ENCODE measurements at regions not wholly inside any gene's neighbourhood (a gene's known extent, or its start where the extent isn't known, plus 50 kb on each side); places are given as distances from the start of the nearest gene placed in this dataset.

- no peak for DNase-seq (ENCODE audit: extremely low spot score in 2 of 2)
- H3K9me3 ChIP-seq: no peaks in the 10 kb centered on the region
- H3K27me3 ChIP-seq: no peaks in the 10 kb centered on the region
- H3K36me3 ChIP-seq: no peaks in the 10 kb centered on the region
- intact Hi-C loops (cut with DNase I): no loop called here
- H3K4me3 ChIP-seq: no peak overlapping the region
- H3K4me1 ChIP-seq: no peaks in the 10 kb centered on the region
- TF ChIP-seq CTCF (IDR thresholded peaks at IDR 0.05) (no peak), POLR2AphosphoS5 (IDR thresholded peaks at IDR 0.05; ENCODE audit: insufficient read depth in 1 of 2, low read depth in 1 of 2) (no peak), POLR2A (IDR thresholded peaks at IDR 0.05) (no peak)
- no peak overlapping the region for H3K27ac ChIP-seq
These were observed 164.5 kb upstream of the ARX start for GRCh38 chrX:25180242-25180641.

GRCh38 chrX:25178555-25178954, 162.8 kb upstream of the ARX start:
- no peak for TF ChIP-seq CTCF (IDR thresholded peaks at IDR 0.05)
- TF ChIP-seq POLR2AphosphoS5 (IDR thresholded peaks at IDR 0.05; ENCODE audit: insufficient read depth in 1 of 2, low read depth in 1 of 2): no peak
- TF ChIP-seq POLR2A (IDR thresholded peaks at IDR 0.05): no peak
- Histone ChIP-seq H3K9me3 (no peaks in the 10 kb centered on the region), H3K27ac (no peak overlapping the region), H3K4me1 (no peaks in the 10 kb centered on the region), H3K27me3 (no peaks in the 10 kb centered on the region), H3K4me3 (no peak overlapping the region), H3K36me3 (no peaks in the 10 kb centered on the region)
- intact Hi-C loops (cut with DNase I): no loop called here
- DNase-seq (ENCODE audit: extremely low spot score in 2 of 2): no peak

GRCh38 chrX:25175743-25176142, 160.0 kb upstream of the ARX start:
- no peaks in the 10 kb centered on the region for H3K27me3 ChIP-seq
- H3K4me3 ChIP-seq: no peak overlapping the region
- no peak for TF ChIP-seq POLR2A (IDR thresholded peaks at IDR 0.05)
- TF ChIP-seq POLR2AphosphoS5 (IDR thresholded peaks at IDR 0.05; ENCODE audit: insufficient read depth in 1 of 2, low read depth in 1 of 2): no peak
- no peak for TF ChIP-seq CTCF (IDR thresholded peaks at IDR 0.05)

GRCh38 chrX:25175171-25175570, 159.4 kb upstream of the ARX start:
- no peaks in the 10 kb centered on the region for H3K36me3 ChIP-seq
- no peaks in the 10 kb centered on the region for H3K27me3 ChIP-seq
- TF ChIP-seq POLR2A (IDR thresholded peaks at IDR 0.05) (no peak), POLR2AphosphoS5 (IDR thresholded peaks at IDR 0.05; ENCODE audit: insufficient read depth in 1 of 2, low read depth in 1 of 2) (no peak), CTCF (IDR thresholded peaks at IDR 0.05) (no peak)
- no peak for DNase-seq (ENCODE audit: extremely low spot score in 2 of 2)
- intact Hi-C loops (cut with DNase I): no loop called here
- H3K4me3 ChIP-seq: no peak overlapping the region
- H3K4me1 ChIP-seq: no peaks in the 10 kb centered on the region
- no peaks in the 10 kb centered on the region for H3K9me3 ChIP-seq
- no peak overlapping the region for H3K27ac ChIP-seq

More at GRCh38 chrX:25175743-25176142, 160.0 kb upstream of the ARX start:
- Histone ChIP-seq H3K27ac (no peak overlapping the region), H3K4me1 (no peaks in the 10 kb centered on the region), H3K9me3 (no peaks in the 10 kb centered on the region), H3K36me3 (no peaks in the 10 kb centered on the region)
- DNase-seq (ENCODE audit: extremely low spot score in 2 of 2): no peak
- intact Hi-C loops (cut with DNase I): no loop called here

DNA sequence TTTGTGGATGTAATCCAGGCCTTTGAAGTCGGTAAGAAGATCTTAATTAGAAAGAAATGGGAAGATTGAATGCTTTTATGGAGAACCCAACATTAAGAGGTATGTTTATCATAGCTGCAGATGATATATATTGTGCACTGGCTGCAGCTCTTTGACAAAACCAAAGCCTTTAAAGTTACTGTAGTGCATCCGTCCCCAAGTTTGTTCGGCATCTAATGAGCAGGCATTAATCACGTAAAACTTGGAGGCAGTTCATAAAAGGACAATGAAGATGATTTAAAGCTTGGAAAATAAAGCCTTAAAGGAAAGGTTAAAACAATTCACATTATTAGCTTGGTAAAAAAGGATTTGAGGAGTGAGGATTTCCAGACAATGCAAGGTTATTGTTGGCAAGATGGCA, 150.8 kb upstream of the ARX start:
- H3K27me3 ChIP-seq: no peaks in the 10 kb centered on the region
- H3K4me1 ChIP-seq: no peaks in the 10 kb centered on the region
- H3K4me3 ChIP-seq: no peak overlapping the region
- intact Hi-C loops (cut with DNase I): no loop called here
- H3K27ac ChIP-seq: no peak overlapping the region
- TF ChIP-seq CTCF (IDR thresholded peaks at IDR 0.05) (no peak), POLR2AphosphoS5 (IDR thresholded peaks at IDR 0.05; ENCODE audit: insufficient read depth in 1 of 2, low read depth in 1 of 2) (no peak), POLR2A (IDR thresholded peaks at IDR 0.05) (no peak)
- H3K9me3 ChIP-seq: no peaks in the 10 kb centered on the region
- H3K36me3 ChIP-seq: no peaks in the 10 kb centered on the region
- no peak for DNase-seq (ENCODE audit: extremely low spot score in 2 of 2)

Data from vagina (tissue), 2 donors.